MM.1S (cell line): ENCODE measurements at regions not wholly inside any gene's neighbourhood (a gene's known extent, or its start where the extent isn't known, plus 50 kb on each side); places are given as distances from the start of the nearest gene placed in this dataset.

Experiments
- DNase-seq: peaks from one replicate; pipeline ENCODE4 v3.0.0-alpha.2; 2015
- H2AFZ ChIP-seq: fragments of 300-600 bp; sonication (generic); 2 replicates; pipeline ENCODE4 v1.6.0; 2016; ENCODE audit warnings: antibody characterized with exemption, low read length
- H3F3A ChIP-seq: fragments of 300-600 bp; sonication (generic); 2 replicates; pipeline ENCODE4 v1.6.1; 2016; ENCODE audit warnings: mild to moderate bottlenecking, antibody characterized with exemption, low read length, moderate library complexity, mixed read lengths; ENCODE audit not compliant: insufficient read depth
- H3K27ac ChIP-seq: fragments of 300-600 bp; sonication (generic); 2 replicates; pipeline ENCODE4 v1.5.1; 2016; ENCODE audit warnings: mild to moderate bottlenecking, low read length
- H3K27me3 ChIP-seq: fragments of 300-600 bp; sonication (generic); replicated peaks from 2 replicates; pipeline ENCODE4 v1.6.0; 2016; ENCODE audit warnings: low read length; ENCODE audit not compliant: insufficient read depth
- H3K36me3 ChIP-seq: fragments of 300-600 bp; sonication (generic); replicated peaks from 2 replicates; pipeline ENCODE4 v1.6.1; 2016; ENCODE audit warnings: mild to moderate bottlenecking, low read length, mixed read lengths; ENCODE audit not compliant: insufficient read depth
- H3K4me1 ChIP-seq: fragments of 300-600 bp; sonication (generic); 2 replicates; pipeline ENCODE4 v1.6.1; 2016; ENCODE audit warnings: low read length, mixed read lengths
- H3K4me2 ChIP-seq: fragments of 300-600 bp; sonication (generic); 2 replicates; pipeline ENCODE4 v1.6.0; 2016; ENCODE audit warnings: low read depth, low read length
- H3K4me3 ChIP-seq: fragments of 300-600 bp; sonication (generic); 2 replicates; pipeline ENCODE4 v1.5.1; 2016; ENCODE audit warnings: low read length, mixed read lengths
- H3K79me2 ChIP-seq: fragments of 300-600 bp; sonication (generic); 2 replicates; pipeline ENCODE4 v1.6.1; 2016; ENCODE audit warnings: mixed run types, low read length, mixed read lengths
- H3K9ac ChIP-seq: fragments of 300-600 bp; sonication (generic); 2 replicates; pipeline ENCODE4 v1.6.1; 2016; ENCODE audit warnings: low read length, mixed read lengths
- H3K9me2 ChIP-seq: fragments of 300-600 bp; sonication (generic); replicated peaks from 2 replicates; pipeline ENCODE4 v1.6.1; 2016; ENCODE audit warnings: mild to moderate bottlenecking, low read length, mixed read lengths; ENCODE audit not compliant: insufficient read depth
- H3K9me3 ChIP-seq: fragments of 300-600 bp; sonication (generic); replicated peaks from 2 replicates; pipeline ENCODE4 v1.6.1; 2016; ENCODE audit warnings: mild to moderate bottlenecking, low read length, mixed read lengths; ENCODE audit not compliant: insufficient read depth
- H4K20me1 ChIP-seq: fragments of 300-600 bp; sonication (generic); 2 replicates; pipeline ENCODE4 v1.6.1; 2016; ENCODE audit warnings: mild to moderate bottlenecking, low read length, moderate library complexity, mixed read lengths; ENCODE audit not compliant: insufficient read depth
- EZH2 ChIP-seq: fragments of 300-600 bp; sonication (generic); optimal IDR thresholded peaks from 2 replicates; pipeline ENCODE3; 2017; ENCODE audit warnings: low read depth, mild to moderate bottlenecking, antibody characterized with exemption, low read length, mixed read lengths
- EZH2phosphoT487 ChIP-seq: fragments of 300-600 bp; sonication (generic); IDR thresholded peaks from 2 replicates; pipeline ENCODE4 v1.6.1; 2018; ENCODE audit warnings: antibody characterized with exemption, low read length
- TF ChIP-seq, protein P1 (sequence below): fragments of 300-600 bp; sonication (generic); IDR thresholded peaks from 2 replicates; pipeline ENCODE4 v1.5.1; 2016; ENCODE audit warnings: antibody characterized with exemption, low read length, mixed read lengths

DNA sequence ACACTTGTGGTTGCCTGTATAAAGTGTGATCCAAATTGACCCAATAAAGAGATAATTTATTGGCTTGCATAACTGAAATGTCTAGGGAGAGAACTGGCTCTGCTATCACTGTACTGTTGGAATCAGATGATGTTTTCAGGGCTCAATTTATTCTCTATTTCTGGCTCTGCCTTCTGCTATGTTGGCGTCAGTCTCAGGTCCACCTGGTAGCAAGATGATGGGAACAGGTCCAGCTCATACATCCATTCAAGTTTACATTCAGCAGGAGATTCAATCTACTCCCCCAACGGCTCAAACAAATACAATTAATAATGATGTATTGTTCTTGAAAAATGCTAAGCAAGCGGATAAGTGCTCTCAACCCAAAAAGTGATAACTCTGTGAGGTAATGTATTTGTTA, 297.7 kb upstream of the SYT4 start:
- no peaks in the 10 kb centered on the region for H4K20me1 ChIP-seq
- H3K79me2 ChIP-seq = no peaks in the 10 kb centered on the region
- peaks cover 19% of the 10 kb centered on the region for H3K4me1 ChIP-seq
- H3K9me2 ChIP-seq = no peaks in the 10 kb centered on the region
- no peak overlapping the region for H3K9ac ChIP-seq
- H3K4me2 ChIP-seq = no peak overlapping the region
- TF ChIP-seq EZH2phosphoT487 = no peak
- TF ChIP-seq EZH2 = no peak
- TF ChIP-seq, protein P1, sequence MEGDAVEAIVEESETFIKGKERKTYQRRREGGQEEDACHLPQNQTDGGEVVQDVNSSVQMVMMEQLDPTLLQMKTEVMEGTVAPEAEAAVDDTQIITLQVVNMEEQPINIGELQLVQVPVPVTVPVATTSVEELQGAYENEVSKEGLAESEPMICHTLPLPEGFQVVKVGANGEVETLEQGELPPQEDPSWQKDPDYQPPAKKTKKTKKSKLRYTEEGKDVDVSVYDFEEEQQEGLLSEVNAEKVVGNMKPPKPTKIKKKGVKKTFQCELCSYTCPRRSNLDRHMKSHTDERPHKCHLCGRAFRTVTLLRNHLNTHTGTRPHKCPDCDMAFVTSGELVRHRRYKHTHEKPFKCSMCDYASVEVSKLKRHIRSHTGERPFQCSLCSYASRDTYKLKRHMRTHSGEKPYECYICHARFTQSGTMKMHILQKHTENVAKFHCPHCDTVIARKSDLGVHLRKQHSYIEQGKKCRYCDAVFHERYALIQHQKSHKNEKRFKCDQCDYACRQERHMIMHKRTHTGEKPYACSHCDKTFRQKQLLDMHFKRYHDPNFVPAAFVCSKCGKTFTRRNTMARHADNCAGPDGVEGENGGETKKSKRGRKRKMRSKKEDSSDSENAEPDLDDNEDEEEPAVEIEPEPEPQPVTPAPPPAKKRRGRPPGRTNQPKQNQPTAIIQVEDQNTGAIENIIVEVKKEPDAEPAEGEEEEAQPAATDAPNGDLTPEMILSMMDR = no peak
- no peaks in the 10 kb centered on the region for H3K27me3 ChIP-seq
- H3F3A ChIP-seq = peaks cover 12% of the 10 kb centered on the region; the same call in 1 of the 2 replicates
- H3K36me3 ChIP-seq = no peaks in the 10 kb centered on the region
- no peak overlapping the region for H3K27ac ChIP-seq
- H3K4me3 ChIP-seq = no peak overlapping the region
- no peak overlapping the region for H2AFZ ChIP-seq
- no peaks in the 10 kb centered on the region for H3K9me3 ChIP-seq
- no peak for DNase-seq

DNA sequence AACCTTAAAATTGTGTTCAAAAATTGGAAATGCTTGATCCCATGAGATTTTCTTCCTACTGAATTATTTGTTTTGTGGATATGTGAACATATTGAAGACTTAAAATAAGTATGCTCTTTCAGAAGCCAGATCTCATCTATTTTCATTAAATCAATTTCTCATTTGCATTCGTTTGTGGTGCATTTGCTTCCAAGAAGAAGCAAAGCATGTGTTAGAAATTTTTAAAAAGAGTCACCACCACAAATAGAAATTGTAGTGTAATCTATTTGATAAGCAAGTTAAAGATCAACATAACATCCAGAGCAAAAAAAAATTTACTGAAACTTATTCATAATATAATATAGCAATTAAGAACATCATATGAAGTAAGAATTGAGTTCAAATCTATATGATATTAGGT, 300.9 kb upstream of the SYT4 start:
- no peaks in the 10 kb centered on the region for H3K27me3 ChIP-seq
- no peak overlapping the region for H3K9ac ChIP-seq
- H2AFZ ChIP-seq = no peak overlapping the region
- no peaks in the 10 kb centered on the region for H3K9me2 ChIP-seq
- no peak overlapping the region for H3K27ac ChIP-seq
- H3K4me3 ChIP-seq = no peak overlapping the region
- TF ChIP-seq, protein P1 = no peak
- no peak for TF ChIP-seq EZH2
- no peak for TF ChIP-seq EZH2phosphoT487
- no peak for DNase-seq
- H3K36me3 ChIP-seq = no peaks in the 10 kb centered on the region
- H3K4me1 ChIP-seq = peaks cover 2% of the 10 kb centered on the region; the same call in 1 of the 2 replicates
- H3K9me3 ChIP-seq = no peaks in the 10 kb centered on the region
- H3K4me2 ChIP-seq = no peak overlapping the region
- no peaks in the 10 kb centered on the region for H3K79me2 ChIP-seq
- H4K20me1 ChIP-seq = no peaks in the 10 kb centered on the region
- H3F3A ChIP-seq = no peaks in the 10 kb centered on the region

DNA sequence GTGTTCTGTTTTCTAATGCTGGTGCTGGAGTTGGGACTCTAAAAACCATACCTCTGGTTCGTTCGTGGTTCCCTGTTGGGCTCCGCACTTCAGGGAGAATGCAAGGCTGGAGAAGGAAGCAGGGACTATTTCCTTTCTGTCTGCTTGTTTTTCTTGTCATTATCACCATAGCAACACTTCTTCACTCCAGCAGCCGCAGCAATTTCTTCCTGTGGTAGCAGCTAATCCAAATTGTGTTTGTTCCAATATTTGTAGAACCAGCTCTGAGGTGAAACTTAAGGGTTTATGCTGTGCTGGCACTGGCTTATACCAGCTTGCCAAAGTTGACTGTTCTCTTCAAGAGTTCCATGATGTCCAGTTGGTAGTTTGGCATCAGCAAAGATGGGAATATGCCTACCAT, 301.4 kb upstream of the SYT4 start:
- no peaks in the 10 kb centered on the region for H3F3A ChIP-seq
- no peak for TF ChIP-seq EZH2phosphoT487
- TF ChIP-seq, protein P1 = no peak
- TF ChIP-seq EZH2 = no peak
- H3K27ac ChIP-seq = no peak overlapping the region
- no peaks in the 10 kb centered on the region for H3K27me3 ChIP-seq
- H3K9me3 ChIP-seq = no peaks in the 10 kb centered on the region
- H2AFZ ChIP-seq = no peak overlapping the region
- H3K9me2 ChIP-seq = no peaks in the 10 kb centered on the region
- no peaks in the 10 kb centered on the region for H3K4me1 ChIP-seq
- no peak overlapping the region for H3K4me2 ChIP-seq
- H4K20me1 ChIP-seq = no peaks in the 10 kb centered on the region
- H3K9ac ChIP-seq = no peak overlapping the region
- no peaks in the 10 kb centered on the region for H3K36me3 ChIP-seq
- no peak overlapping the region for H3K4me3 ChIP-seq
- DNase-seq = no peak
- no peaks in the 10 kb centered on the region for H3K79me2 ChIP-seq
